GM23248 (cell line): ENCODE measurements at regions not wholly inside any gene's neighbourhood (a gene's known extent, or its start where the extent isn't known, plus 50 kb on each side); places are given as distances from the start of the nearest gene placed in this dataset.

Experiments used
- DNase-seq: peaks from one replicate; pipeline ENCODE4 v3.0.0-alpha.2; 2015
- H2AFZ ChIP-seq: fragments of 200-600 bp; sonication (generic); 2 replicates; pipeline ENCODE4 v1.6.1; 2016; ENCODE audit warnings: antibody characterized with exemption
- H3F3A ChIP-seq: fragments of 200-600 bp; sonication (generic); 2 replicates; pipeline ENCODE4 v1.6.1; 2016; ENCODE audit warnings: mild to moderate bottlenecking, antibody characterized with exemption, mixed run types; ENCODE audit not compliant: insufficient read depth
- H3K27ac ChIP-seq: fragments of 200-600 bp; sonication (generic); 2 replicates; pipeline ENCODE4 v1.5.1; 2016; ENCODE audit warnings: mild to moderate bottlenecking
- H3K27me3 ChIP-seq: fragments of 200-600 bp; sonication (generic); replicated peaks from 2 replicates; pipeline ENCODE4 v1.6.1; 2016; ENCODE audit warnings: mild to moderate bottlenecking; ENCODE audit not compliant: insufficient read depth
- H3K36me3 ChIP-seq: fragments of 200-600 bp; sonication (generic); 2 replicates; pipeline ENCODE4 v1.6.1; 2016; ENCODE audit warnings: low read depth, mild to moderate bottlenecking
- H3K4me1 ChIP-seq: fragments of 200-600 bp; sonication (generic); 2 replicates; pipeline ENCODE4 v1.6.1; 2016; ENCODE audit warnings: mild to moderate bottlenecking; ENCODE audit not compliant: insufficient read depth
- H3K4me2 ChIP-seq: fragments of 200-600 bp; sonication (generic); one replicate; pipeline ENCODE4 v1.6.1; 2016; ENCODE audit warnings: mild to moderate bottlenecking; ENCODE audit not compliant: unreplicated experiment
- H3K4me3 ChIP-seq: fragments of 200-600 bp; sonication (generic); 2 replicates; pipeline ENCODE4 v1.5.1; 2016; ENCODE audit warnings: mild to moderate bottlenecking
- H3K79me2 ChIP-seq: fragments of 200-600 bp; sonication (generic); 2 replicates; pipeline ENCODE4 v1.6.1; 2016; ENCODE audit warnings: mild to moderate bottlenecking; ENCODE audit not compliant: insufficient read depth
- H3K9ac ChIP-seq: fragments of 200-600 bp; sonication (generic); 2 replicates; pipeline ENCODE4 v1.6.1; 2016; ENCODE audit warnings: mild to moderate bottlenecking
- H3K9me2 ChIP-seq: fragments of 200-600 bp; sonication (generic); 2 replicates; pipeline ENCODE4 v1.6.1; 2016; ENCODE audit warnings: mixed run types, mild to moderate bottlenecking, moderate library complexity; ENCODE audit not compliant: insufficient read depth
- H3K9me3 ChIP-seq: fragments of 200-600 bp; sonication (generic); one replicate; pipeline ENCODE4 v1.6.1; 2017; ENCODE audit warnings: low read depth
- H4K20me1 ChIP-seq: fragments of 200-600 bp; sonication (generic); 2 replicates; pipeline ENCODE4 v1.6.0; 2016; ENCODE audit not compliant: insufficient read depth
- EZH2 ChIP-seq: fragments of 200-600 bp; sonication (generic); IDR thresholded peaks from 2 replicates; pipeline ENCODE4 v1.6.1; 2018; ENCODE audit warnings: antibody characterized with exemption, mild to moderate bottlenecking; ENCODE audit not compliant: insufficient read depth, poor library complexity, severe bottlenecking
- EZH2phosphoT487 ChIP-seq: fragments of 200-600 bp; sonication (generic); IDR thresholded peaks from 2 replicates; pipeline ENCODE4 v1.6.1; 2018; ENCODE audit warnings: antibody characterized with exemption, moderate library complexity, mild to moderate bottlenecking, low read depth; ENCODE audit not compliant: insufficient read depth
- whole genome bisulfite sequencing, 2 experiments: methylation state at CpG; one replicate each; pipeline ENCODE4 v1.1.6; 2015 to 2017; ENCODE audit warnings: low lambda C conversion rate in 2 of 2, low coverage in 1 of 2; ENCODE audit errors: missing lambda C conversion rate in 2 of 2; 5-methylcytosine and 5-hydroxymethylcytosine counted together
- in situ Hi-C: fragments of 300-500 bp; cut with MboI; formaldehyde crosslinking; loops from 2 replicates; pipeline ENCODE4 v1.15.0; 2020

- Histone ChIP-seq H3K4me2 (no peak overlapping the region), H3K36me3 (no peaks in the 10 kb centered on the region), H3K9ac (no peak overlapping the region), H3K27ac (no peak overlapping the region), H3K4me3 (no peak overlapping the region), H2AFZ (no peak overlapping the region), H3F3A (no peaks in the 10 kb centered on the region), H3K9me3 (no peaks in the 10 kb centered on the region), H3K79me2 (no peaks in the 10 kb centered on the region), H4K20me1 (no peaks in the 10 kb centered on the region), H3K9me2 (no peaks in the 10 kb centered on the region), H3K27me3 (peaks cover 13% of the 10 kb centered on the region; the same call in 1 of the 2 replicates), H3K4me1 (no peaks in the 10 kb centered on the region)
- TF ChIP-seq EZH2phosphoT487 (no peak), EZH2 (no peak)
- 57 to 63% methylated on average over 8 of the region's 8 CpGs for WGBS, 2 experiments
- in situ Hi-C loops = no loop called here
- DNase-seq = no peak
These were observed 283.8 kb upstream of the TSHZ3 start for GRCh38 chr19:31633014-31633413.

DNA sequence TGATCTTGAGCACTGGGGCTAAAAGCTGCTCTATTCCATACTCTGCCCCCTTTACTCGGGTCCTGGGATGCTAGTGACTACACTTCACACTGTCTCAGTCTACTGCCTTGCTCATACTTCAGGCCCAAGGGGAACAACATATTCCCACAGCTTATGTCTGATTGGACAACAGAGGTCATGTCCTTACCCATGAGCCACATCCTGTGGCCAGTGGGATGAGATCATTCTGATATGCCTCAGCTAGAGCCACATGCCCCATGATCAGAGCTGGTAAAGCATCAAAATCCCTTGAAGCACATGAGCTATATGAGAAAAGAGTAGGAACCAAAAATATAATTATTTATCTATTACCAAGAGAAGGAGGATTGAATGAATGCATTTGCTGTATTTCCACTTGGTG is 290.1 kb upstream of the TSHZ3 start:
- no peak overlapping the region for H2AFZ ChIP-seq
- H3K36me3 ChIP-seq = no peaks in the 10 kb centered on the region
- no peaks in the 10 kb centered on the region for H3K9me2 ChIP-seq
- no peaks in the 10 kb centered on the region for H3K79me2 ChIP-seq
- H3K4me2 ChIP-seq = no peak overlapping the region
- H3K9ac ChIP-seq = no peak overlapping the region
- H3K4me3 ChIP-seq = no peak overlapping the region
- H3F3A ChIP-seq = no peaks in the 10 kb centered on the region
- H4K20me1 ChIP-seq = no peaks in the 10 kb centered on the region
- DNase-seq = no peak
- 5 to 9% methylated on average over 1 of the region's 1 CpG for WGBS, 2 experiments
- TF ChIP-seq EZH2 (no peak), EZH2phosphoT487 (no peak)
- 0 out of 2 replicates have a peak, but pooled peaks cover 4% of the 10 kb centered on the region for H3K27me3 ChIP-seq
- H3K4me1 ChIP-seq = no peaks in the 10 kb centered on the region
- H3K27ac ChIP-seq = no peak overlapping the region
- in situ Hi-C loops = no loop called here
- no peaks in the 10 kb centered on the region for H3K9me3 ChIP-seq

GRCh38 chr19:31641591-31641990 is 292.4 kb upstream of the TSHZ3 start:
- 3 to 9% methylated on average over 2 of the region's 2 CpGs for WGBS, 2 experiments
- Histone ChIP-seq H2AFZ (no peak overlapping the region), H3K4me1 (no peaks in the 10 kb centered on the region), H4K20me1 (no peaks in the 10 kb centered on the region), H3K27me3 (no peaks in the 10 kb centered on the region), H3K9me3 (no peaks in the 10 kb centered on the region), H3K9ac (no peak overlapping the region), H3F3A (no peaks in the 10 kb centered on the region), H3K79me2 (no peaks in the 10 kb centered on the region), H3K36me3 (no peaks in the 10 kb centered on the region), H3K4me2 (no peak overlapping the region), H3K9me2 (no peaks in the 10 kb centered on the region), H3K4me3 (no peak overlapping the region), H3K27ac (no peak overlapping the region)
- DNase-seq = no peak
- TF ChIP-seq EZH2 (no peak), EZH2phosphoT487 (no peak)
- in situ Hi-C loops = no loop called here

- no peak for DNase-seq
- no peaks in the 10 kb centered on the region for H3K9me3 ChIP-seq
- H4K20me1 ChIP-seq = no peaks in the 10 kb centered on the region
- H2AFZ ChIP-seq = no peak overlapping the region
- H3K4me3 ChIP-seq = no peak overlapping the region
- no peak overlapping the region for H3K9ac ChIP-seq
- H3K4me2 ChIP-seq = no peak overlapping the region
- TF ChIP-seq EZH2 = no peak
- no peak for TF ChIP-seq EZH2phosphoT487
- no peaks in the 10 kb centered on the region for H3K9me2 ChIP-seq
- H3K36me3 ChIP-seq = no peaks in the 10 kb centered on the region
- no peaks in the 10 kb centered on the region for H3F3A ChIP-seq
- H3K27ac ChIP-seq = no peak overlapping the region
- no peaks in the 10 kb centered on the region for H3K4me1 ChIP-seq
- WGBS, 2 experiments = 50 to 70% methylated on average over 9 of the region's 9 CpGs
- no peaks in the 10 kb centered on the region for H3K79me2 ChIP-seq
- in situ Hi-C loops = no loop called here
- no peaks in the 10 kb centered on the region for H3K27me3 ChIP-seq
These were observed 299.1 kb upstream of the TSHZ3 start for GRCh38 chr19:31648347-31648746.

- H3K36me3 ChIP-seq = no peaks in the 10 kb centered on the region
- no peaks in the 10 kb centered on the region for H3F3A ChIP-seq
- no peak overlapping the region for H3K27ac ChIP-seq
- in situ Hi-C loops = no loop called here
- H3K27me3 ChIP-seq = peaks cover 12% of the 10 kb centered on the region
- no peaks in the 10 kb centered on the region for H3K4me1 ChIP-seq
- H3K4me2 ChIP-seq = no peak overlapping the region
- H3K9me3 ChIP-seq = no peaks in the 10 kb centered on the region
- no peaks in the 10 kb centered on the region for H3K9me2 ChIP-seq
- no peaks in the 10 kb centered on the region for H4K20me1 ChIP-seq
- H2AFZ ChIP-seq = no peak overlapping the region
- H3K9ac ChIP-seq = no peak overlapping the region
- WGBS, 2 experiments = 51 to 59% methylated on average over 9 of the region's 9 CpGs
- H3K79me2 ChIP-seq = no peaks in the 10 kb centered on the region
- no peak overlapping the region for H3K4me3 ChIP-seq
- TF ChIP-seq EZH2 (no peak), EZH2phosphoT487 (no peak)
- no peak for DNase-seq
These were observed 307.3 kb upstream of the TSHZ3 start for GRCh38 chr19:31656507-31656906.
